ENCODE measurements at regions not wholly inside any gene's neighbourhood (a gene's known extent, or its start where the extent isn't known, plus 50 kb on each side); places are given as distances from the start of the nearest gene placed in this dataset.

DNA sequence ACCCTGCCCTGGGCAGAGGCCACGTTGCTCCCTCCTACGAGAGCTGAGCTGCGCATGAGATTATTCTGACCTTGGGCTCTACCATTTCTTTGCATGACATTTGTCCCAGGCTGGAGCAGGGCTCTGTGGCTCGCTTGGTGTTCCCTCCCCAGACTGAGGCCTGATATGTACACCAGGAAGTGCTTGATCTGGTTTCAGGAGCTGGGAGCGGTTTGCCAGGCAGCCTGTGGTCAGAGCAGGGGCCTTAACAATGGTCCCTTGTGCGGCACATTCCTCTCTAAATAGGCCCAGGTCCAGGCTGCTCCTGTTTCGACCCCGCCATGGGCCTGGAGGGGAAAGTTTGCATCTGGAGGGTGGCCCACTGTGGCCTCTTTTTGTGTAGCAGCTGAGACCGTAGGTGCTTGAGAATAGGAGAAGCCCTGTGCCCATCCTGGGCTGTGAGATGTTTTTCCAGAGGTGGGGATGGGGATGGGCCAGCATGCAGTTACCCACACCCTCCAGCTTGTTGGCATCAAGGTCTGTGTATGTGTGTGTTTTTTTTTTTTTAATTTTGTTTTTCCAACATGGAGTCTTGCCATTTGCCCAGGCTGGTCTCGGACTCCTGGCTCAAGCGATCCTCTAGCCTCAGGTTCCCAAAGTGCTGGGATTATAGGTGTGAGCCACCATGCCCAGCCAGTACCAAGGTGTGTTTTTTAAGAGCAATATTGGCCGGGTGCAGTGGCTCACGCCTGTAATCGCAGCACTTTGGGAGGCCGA, 253.9 kb downstream of the SEC14L1 start:
- peak; percentile 70 for DNase-seq (ENCODE audit: low read depth)

DNA sequence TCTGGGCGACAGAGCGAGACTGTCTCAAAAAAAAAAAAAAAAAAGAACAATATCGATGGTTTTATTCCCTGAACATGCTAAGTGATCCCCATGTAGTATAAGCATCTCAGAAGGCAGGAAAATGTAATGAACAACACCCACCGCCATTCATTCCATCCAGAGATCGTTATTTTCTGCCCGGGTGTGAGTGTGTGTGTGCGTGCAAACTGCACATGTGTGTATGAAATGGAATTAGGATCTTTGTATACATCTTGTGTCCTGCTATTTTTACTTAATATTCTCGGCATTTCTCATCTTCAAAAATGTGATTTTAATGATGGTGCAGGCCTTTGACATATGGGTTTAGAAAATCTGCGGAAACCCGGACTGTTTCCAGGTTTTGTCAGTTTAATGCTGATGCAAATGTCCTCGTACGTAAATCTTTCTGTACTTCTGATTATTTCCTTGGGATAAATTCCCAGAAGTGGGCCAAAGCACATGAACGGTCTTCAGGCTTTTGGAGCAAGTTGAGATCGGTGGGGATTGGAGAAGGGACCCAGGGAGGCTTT, 254.8 kb downstream of the SEC14L1 start:
- peak; percentile 55 for DNase-seq (ENCODE audit: low read depth)

DNA sequence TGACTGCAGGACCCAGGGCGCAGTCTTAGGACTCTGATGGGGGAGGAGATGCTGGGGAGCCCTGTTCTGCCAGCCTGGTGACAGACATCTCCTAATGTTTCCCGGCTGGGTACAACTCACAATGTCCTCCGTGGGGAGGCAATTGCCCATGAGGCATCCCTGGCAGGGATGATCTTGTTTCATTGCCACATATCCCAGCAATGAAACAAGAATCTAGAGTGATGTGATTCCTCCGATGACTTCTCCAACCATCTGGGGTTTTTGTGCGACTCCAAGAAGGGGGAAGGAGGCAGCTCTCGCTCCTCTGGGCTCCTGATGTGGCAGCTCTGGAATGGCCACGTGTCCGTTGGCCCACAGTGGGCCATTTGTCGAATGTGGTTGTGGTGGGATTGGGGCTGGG, 255.8 kb downstream of the SEC14L1 start:
- DNase-seq (ENCODE audit: low read depth): peak; percentile 95

DNA sequence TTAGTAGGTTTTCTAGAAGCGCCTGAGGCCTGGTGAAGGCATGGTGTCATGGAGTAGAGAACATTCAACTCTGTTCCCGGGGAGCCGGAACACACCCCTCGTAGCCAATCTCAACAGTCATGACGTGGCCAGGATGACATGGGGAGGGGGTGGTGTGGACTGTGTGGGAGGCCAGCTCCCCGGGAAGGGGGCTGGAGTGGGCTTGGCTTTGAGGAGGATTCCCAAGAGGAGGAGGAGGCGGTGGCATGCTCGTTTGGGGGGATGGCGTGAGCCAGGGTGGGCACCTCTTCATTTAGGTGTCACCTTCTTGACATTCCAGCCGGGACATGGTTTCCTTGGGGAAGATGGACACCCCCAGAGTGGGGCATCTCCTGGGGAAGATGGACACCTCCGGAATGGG, 257.5 kb downstream of the SEC14L1 start:
- DNase-seq (ENCODE audit: low read depth): no peak

DNA sequence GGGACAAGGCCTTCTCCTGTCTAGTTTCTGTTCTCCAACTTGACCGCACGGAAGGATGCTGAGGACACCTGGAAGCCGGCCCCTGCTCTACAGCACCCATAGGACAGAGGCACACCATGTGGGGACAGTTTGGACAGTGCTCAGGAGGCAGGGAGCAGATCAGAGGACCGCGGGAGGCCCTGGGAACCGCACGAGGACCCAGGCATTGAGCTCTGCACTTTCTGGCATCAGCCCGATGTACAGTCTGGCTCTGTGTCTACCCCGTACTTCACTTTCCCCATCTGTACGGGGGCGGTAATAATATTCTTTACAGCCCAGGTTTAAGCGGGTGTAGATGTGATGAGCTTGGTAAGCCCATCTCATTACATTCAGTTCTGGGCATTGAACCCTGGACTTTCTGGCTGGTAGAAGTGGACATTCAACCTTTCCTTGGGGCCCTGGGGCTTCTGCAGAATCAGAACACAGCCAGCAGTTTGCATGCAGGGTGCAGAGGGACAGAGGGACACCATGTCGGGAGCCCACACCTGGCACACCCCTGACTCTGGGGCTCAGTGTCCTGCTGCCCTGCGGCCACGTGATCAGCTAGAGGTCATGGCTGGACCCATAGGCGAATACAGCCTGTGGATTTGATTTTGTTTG, 258.7 kb downstream of the SEC14L1 start:
- DNase-seq (ENCODE audit: low read depth): no peak

DNA sequence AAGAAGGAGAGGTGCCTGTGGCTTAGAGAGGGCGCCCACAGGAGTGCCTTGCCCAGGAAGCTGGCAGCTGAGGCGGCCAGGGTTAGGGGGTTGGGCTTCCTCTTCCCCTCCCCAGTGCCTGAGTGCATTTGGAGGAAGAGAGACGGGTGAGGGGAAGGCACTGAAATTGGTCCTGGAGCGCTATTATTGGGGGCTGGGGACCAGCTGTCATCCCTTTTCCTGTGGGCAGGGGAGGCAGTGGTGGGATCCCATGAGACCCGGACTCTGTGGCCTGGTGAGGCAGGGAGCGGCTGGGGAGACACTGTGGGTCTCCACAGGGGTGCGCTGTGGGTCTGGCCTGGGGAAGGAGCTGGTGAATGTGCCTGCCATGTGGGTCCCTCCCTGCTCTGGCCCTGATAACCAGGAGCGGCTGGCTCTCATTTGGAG, 259.7 kb downstream of the SEC14L1 start:
- no peak for DNase-seq (ENCODE audit: low read depth)

DNA sequence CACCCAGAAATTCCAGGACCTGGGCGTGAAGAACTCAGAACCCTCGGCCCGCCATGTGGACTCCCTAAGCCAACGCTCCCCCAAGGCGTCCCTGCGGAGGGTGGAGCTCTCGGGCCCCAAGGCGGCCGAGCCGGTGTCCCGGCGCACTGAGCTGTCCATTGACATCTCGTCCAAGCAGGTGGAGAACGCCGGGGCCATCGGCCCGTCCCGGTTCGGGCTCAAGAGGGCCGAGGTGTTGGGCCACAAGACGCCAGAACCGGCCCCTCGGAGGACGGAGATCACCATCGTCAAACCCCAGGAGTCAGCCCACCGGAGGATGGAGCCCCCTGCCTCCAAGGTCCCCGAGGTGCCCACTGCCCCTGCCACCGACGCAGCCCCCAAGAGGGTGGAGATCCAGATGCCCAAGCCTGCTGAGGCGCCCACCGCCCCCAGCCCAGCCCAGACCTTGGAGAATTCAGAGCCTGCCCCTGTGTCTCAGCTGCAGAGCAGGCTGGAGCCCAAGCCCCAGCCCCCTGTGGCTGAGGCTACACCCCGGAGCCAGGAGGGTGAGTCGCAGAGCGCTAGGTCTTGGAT, 261.5 kb downstream of the SEC14L1 start:
- no peak for DNase-seq (ENCODE audit: low read depth)

DNA sequence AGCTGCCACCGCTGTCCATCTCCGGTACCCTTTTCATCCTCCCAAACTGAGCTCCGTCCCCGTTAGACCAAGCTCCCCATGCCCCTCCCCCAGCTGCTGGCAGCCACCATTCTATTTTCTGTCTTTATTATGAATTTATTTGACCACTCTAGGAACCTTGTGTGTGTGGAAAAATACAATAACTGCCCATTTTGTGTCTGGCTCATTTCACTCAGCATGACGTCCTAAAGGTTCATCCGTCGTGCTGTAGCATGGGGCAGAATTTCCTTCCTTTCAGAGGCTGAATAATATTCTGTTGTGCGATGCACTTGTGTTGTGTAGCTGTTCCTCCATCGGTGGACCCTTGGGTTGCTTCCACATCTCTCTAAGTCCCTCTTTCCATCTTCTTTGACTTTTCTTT, 263.1 kb downstream of the SEC14L1 start:
- no peak for DNase-seq (ENCODE audit: low read depth)

DNA sequence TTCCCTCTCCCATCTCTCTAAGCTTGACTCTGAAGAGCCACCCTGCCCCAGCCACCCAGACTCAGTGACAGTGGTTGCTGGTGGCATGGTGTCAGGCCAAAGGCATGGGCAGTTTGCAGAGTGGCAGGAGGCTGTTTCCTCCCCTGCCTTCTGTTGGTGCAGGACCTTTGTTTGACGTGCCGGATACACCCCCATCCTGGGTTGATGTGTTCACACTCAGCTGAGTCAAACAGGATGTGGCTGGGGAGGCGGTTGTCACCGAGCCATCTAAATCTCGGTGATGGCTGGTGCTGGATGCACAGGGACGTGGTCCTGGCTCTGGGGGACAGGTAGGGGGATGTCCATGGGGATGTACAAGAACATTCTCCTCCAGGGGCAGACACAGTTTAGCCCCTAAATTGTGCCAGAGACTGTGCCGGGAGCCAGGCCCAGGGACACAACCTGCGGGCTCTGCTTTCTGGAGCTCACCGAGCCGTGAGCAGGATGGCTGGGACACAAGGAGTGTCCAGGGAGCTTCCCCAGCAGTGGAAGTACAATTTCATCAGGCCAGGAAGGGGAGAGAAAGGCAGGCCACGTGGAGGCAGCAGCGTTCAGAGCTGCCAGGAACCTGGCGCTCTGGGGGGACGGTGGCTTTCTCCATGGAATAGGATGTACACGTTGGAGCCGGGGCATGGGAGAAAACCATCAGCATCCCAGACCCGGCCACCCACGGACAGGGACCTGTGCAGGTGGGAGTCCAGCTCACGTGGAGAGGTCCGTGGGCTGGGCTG, 264.2 kb downstream of the SEC14L1 start:
- DNase-seq (ENCODE audit: low read depth): peak; percentile 68

DNA sequence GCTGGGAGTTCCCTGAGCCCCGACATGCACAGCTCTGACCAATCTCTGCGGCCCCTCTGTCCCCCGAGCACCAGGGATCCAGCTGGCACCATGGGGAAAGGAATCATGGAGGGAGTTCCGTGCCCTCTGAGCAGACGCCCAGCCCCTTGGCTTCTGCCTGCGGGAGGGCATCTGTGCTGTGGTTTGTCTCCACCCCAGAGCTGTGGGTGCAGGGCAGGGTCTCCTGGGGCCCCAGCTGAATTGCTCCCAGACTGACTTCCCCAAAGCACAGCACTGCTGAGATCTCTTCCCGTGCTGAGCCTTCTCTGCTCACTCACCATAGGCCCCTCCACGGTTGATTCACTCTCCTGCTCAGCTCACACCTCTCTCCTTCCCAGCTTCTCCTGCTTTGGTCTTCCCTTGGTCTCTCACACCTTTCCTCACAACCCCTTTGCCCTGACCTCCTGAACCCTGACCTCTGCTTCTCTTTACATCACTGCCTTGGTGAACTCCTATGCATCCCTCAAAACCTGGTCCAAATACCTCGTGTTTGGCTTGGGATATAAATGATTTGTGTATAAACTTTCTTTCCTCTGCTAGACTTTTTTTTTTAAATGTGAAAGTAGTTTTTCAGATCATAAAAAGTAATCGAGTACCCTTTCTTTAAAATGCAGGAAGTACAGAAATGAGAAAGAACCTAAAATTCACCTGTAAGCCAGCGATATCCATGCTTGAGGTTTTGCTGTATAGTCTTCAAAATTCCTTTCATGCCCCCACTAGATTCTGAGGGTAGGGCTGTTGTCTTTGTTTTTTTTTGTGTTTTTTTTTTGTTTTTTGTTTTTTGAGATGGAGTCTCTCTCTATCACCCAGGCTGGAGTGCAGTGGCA, 265.3 kb downstream of the SEC14L1 start:
- DNase-seq (ENCODE audit: low read depth): no peak

DNA sequence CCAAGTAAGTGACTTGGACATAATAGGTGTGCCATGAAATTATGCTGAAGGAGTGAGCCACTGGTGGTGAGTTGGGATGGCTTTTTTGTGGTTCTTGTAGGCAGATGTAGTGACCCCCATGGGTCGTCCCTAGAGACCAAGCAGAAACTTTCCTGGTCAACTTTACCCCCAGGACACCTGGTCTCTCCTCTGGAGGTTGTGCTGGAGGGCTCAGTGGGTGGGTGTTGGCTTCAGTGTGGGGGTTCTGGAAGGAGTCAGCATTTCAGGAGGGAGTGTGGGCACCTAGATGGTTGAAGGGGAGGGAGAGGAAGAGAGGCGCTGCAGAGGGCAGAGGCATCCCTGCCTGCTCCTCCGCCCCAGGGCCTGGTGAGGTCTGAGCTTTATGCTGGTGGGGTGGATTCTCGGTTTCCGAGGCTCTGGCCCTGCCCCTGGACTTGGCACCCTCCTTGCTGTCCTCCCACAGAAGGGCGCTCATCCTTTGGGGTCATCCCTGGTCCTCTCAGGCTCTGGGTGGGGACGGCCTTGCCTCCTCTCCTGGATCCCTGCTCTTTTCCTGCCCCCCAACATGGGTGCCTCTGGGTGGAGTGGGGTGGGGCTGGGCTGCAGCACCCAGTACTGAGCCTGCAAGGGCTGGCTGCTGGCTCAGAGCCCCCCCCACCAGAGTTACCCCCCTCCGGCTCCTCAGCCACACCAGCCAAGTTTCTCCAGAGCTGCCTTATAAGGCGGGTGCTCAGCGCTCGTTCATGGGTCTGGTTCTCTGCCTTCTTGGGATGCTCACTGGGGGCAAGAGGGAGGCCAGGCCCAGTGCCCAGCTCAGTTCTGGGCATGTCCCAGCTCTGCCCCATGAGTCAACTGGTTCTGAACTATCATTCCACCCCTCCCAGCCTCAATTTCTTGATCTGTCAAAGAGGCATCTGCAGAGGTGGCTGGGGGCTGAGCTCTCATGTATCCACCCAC, 266.8 kb downstream of the SEC14L1 start:
- DNase-seq (ENCODE audit: low read depth): peak; percentile 67

DNA sequence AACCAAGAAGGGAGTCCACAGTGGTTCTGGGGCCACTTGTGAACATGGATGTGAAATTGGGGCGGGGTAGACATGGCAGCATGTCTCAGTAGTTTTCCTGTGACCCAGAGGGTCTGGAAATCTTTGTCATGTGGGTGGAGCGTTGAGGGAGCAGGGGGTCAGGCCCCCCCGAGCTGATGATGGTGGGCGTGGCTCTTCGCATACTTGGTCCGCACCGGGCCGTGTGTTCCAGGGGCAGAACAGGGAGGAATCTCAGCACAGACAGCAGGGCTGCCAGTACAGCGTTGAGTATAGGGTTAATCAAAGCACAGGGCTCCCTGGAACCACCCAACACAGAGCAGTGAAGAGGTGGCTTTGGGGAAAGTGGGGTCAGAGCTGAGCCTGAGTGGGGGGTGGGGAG, 267.5 kb downstream of the SEC14L1 start:
- no peak for DNase-seq (ENCODE audit: low read depth)

DNA sequence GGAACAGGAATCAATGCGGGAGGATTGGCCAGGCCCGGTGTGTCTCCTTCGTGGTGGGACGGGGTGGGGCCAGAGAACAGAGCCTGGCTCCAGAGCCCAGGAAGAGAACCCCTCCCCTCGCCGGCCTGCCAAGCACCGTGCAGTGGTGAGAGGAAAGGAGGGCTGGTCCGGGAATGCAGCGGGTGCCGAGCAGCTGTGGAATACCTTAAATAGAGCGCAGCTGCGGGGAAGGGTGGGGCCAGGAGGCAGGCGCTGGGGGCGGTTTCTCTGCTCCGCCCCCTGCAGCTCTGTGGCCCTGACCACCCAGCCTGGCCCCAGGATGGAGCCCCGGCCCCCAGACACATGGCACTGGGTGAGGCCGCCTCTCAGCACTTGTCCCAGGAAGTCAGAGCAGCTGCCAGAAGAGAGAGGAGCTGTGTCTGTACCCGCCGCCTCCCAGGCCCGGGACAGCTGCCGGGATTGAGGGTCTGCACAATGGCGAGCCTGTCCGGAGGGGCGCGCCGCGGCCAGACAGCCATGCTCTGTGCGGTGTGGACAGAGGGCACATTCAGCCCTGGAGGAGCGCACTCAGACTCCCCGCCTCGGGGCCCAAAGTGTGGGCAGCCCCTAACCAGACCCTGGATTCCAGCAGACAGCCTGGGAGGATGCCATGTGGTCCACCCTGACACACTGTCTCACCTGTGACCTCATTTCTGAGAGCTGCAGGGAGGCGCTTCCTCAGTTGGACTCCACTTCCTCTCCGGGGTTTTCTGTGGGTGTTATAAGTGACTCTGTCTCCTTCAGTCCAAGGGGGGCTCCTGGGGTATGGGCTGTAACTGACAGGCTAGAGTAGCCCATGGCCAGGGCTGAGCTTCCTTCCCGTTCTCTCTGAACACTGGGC, 268.8 kb downstream of the SEC14L1 start:
- DNase-seq (ENCODE audit: low read depth): peak; percentile 81

DNA sequence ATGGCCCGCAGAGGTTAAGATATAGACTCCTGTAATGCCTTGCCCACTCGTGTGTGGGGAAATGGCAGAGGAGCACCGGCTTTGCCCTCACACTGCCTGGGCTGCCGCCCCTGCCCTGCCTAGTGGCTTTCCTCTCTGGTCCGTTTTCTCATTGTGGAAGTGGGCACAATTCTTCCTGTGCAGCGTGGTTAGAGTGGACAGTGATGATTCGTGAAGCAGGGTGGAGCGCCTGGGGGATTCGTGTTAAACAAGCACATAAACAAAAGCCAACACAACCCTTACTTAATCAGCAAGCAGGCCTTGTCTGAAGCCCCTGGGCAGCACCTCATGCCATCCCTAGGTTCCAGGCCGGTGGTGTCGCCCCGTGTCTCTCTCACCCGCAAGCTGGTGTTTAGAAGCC, 269.7 kb downstream of the SEC14L1 start:
- no peak for DNase-seq (ENCODE audit: low read depth)

DNA sequence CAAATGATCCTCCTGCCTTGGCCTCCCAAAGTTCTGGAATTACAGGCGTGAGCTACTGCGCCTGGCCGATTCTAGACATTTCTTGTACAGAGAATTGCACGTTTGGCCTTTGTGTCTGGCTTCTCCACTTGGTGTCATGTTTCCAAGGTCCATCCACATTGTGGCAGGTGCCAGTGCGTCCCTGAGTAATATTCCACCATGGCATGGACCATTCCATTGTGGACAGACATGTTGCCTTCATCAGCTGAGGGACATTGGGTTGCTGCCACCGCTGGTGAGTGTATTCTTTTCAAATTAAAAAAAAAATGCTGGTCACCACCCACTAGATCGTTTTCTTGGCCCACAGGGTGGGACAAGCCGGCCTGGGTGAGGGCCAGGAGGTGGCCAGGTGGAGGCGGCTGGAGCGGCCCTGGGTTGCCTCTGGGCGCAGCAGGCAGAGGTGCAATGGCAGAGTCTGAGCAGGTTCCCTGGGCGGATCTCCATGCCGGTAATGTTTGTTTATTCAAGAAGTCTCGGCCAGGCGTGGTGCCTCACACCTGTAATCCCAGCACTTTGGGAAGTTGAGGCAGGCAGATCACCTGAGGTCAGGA, 274.1 kb downstream of the SEC14L1 start:
- no peak for DNase-seq (ENCODE audit: low read depth)

DNA sequence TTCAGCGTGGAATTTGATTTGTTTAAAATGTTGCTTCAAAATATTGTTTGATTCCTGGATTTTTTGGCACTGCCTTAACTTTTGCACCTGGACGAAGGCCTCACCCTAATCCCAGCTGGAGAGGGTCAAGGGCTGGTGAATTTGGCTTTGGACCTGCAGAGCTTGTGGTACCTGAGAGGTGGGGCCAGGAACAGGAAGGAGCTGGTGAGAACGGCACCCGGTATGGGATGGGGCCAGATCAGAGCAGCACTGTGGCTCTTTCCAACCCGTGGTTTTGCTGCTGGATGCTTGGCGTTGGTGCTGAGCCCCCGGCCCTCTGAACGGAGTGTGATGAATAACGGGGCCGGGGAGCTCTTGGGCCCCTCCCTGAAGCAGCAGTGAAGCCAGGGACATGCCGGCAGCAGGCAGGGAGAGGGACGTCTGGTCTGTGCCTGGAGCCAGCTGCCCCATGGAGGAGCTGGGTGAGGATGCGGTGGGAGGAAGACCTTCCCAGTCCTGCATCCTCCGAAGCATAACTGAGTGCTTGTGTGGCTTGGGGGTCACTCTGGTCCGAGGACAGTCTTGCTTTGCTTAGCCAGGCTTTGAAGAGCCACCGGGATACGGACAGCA, 275.4 kb downstream of the SEC14L1 start:
- DNase-seq (ENCODE audit: low read depth): no peak

DNA sequence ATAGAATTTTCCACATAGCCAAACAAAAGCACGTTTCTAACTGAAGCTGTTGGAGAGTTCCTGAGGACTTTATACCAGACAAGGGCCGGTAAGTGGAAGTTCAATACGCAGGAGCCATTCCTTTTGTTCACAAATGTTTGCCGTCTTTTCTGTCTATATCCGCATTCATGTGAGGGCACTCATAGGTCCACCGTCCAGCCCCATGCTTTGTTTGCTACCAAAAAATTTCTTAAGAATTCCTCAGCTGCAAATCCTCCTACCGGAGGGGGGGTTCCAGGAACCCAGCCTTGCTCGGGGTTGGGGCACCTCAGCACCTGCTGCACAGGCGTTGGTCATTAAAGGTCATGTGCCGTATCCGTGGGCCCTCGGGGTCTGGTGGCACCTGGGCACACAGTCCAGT, 276.8 kb downstream of the SEC14L1 start:
- DNase-seq (ENCODE audit: low read depth): no peak

DNA sequence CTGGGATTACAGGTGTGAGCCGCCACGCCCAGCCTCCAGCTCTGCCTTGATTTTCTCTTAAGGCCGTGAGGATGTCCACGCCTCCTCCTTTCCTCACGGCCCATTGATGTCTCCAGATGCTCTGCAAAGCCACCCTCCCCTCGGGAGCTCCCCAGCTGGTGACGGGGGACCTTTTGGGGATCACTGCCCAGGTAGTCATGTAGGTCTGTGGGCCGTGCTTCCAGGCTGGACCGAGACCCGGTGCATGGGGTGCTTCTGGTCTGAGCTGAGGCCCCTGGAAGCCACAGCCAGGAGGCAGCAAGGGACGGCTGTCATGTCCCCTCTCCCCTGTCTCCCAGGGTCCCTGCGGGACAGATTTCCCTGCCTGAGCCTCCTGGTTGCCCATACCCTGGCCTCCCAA, 277.8 kb downstream of the SEC14L1 start:
- no peak for DNase-seq (ENCODE audit: low read depth)

Data from fibroblast of gingiva (primary cell).